ES-I3 (cell line): ENCODE measurements at regions not wholly inside any gene's neighbourhood (a gene's known extent, or its start where the extent isn't known, plus 50 kb on each side); places are given as distances from the start of the nearest gene placed in this dataset.

ENCODE experiments used
- H3K36me3 ChIP-seq: 2 replicates; pipeline ENCODE4 v1.6.1; 2013; ENCODE audit warnings: mild to moderate bottlenecking, low read length, control low read depth, moderate library complexity; ENCODE audit not compliant: insufficient read depth
- H3K4me1 ChIP-seq: 2 replicates; pipeline ENCODE4 v1.6.1; 2013; ENCODE audit warnings: mild to moderate bottlenecking, control low read depth, low read length; ENCODE audit not compliant: insufficient read depth
- H3K9ac ChIP-seq: 2 replicates; pipeline ENCODE4 v1.6.1; 2013; ENCODE audit warnings: low read depth, mild to moderate bottlenecking, low read length, moderate library complexity
- H3K9me3 ChIP-seq: 2 replicates; pipeline ENCODE4 v1.6.1; 2013; ENCODE audit warnings: mild to moderate bottlenecking, low read length, moderate library complexity; ENCODE audit not compliant: control insufficient read depth, insufficient read depth

DNA sequence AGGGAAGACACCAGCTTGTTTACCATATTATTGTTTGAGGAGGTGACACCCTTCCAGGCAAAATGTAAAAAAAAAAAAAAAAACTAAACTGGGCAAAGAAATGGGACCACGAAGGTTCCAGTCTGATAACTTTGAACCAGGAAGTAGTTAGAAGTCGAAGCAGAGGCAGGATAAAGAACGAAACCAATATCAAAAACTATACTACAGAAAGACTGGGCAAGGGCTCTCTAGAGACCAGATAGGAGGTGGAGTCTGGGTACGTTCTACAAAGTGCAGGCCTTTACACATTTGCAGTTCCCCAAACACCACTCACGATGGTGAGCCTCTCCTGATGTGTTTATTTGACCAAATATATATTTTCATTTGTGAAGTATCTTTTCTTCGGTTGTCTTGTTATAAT is 125.7 kb upstream of the CDK1 start:
- Histone ChIP-seq H3K36me3 (no peaks in the 10 kb centered on the region), H3K4me1 (peaks cover 7% of the 10 kb centered on the region; the same call in 1 of the 2 replicates), H3K9me3 (no peaks in the 10 kb centered on the region), H3K9ac (no peak overlapping the region)

DNA sequence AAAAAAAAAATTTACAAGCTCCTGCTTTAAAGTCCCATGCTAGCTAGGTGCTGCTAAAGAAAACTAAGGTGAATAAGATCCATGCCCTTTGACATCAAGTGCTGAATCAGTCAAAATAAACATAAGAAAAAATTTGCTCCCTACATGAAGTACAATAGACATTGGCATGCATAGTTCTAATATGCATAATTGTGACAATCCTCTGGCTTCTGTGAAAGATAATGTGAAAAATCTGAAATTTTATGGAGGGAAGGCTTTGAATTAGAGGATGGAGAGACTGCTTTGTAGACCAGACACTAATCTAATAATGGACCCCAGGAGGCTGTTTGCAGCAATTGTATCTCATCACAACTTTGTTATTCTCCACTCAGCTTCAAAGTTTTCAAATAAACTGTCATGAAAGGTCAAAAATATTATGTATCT is 127.9 kb upstream of the CDK1 start:
- Histone ChIP-seq H3K4me1 (peaks cover 7% of the 10 kb centered on the region; the same call in 1 of the 2 replicates), H3K36me3 (no peaks in the 10 kb centered on the region), H3K9ac (no peak overlapping the region), H3K9me3 (no peaks in the 10 kb centered on the region)

DNA sequence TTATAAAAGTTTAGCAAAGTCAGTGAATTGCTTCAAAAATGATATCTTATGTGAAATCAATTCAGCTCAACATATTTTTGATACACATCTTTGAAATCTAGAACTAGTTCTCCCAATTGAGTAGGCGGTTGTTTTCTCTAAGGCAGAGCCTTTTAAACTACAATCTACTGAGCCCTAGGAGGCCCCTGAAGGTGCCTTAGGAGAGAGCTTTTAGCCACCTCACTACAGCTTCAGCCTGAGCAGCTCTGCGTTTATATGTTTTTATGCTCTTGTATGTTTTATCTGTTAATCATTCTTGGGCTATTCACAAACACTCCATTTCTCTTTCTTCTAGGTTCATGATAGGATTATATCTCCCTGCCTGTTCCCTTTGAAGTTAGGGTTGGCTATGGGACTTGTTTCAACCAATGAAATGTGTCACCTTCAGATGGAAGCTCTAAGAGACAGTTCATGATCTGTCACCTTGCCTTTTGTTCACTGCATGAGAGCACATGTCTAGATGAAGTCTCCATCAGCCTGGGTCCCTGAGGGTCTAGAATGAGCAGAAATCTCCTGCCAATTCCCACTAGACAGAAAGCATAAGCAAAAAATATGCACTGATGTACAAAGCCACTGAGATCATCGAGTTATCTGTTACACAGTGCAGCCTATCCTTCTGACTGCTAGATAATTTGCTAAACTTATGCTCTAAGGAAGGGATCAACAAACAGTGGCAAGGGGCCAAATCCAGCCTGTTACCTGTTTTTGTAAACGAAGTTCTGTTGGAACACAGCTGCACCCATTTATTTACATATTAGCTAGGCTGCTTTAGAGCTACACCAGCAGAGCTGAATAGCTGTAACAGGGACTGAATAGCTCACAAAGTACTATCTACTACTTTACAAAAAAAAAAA is 128.5 kb upstream of the CDK1 start:
- Histone ChIP-seq H3K36me3 (no peaks in the 10 kb centered on the region), H3K4me1 (peaks cover 7% of the 10 kb centered on the region; the same call in 1 of the 2 replicates), H3K9me3 (no peaks in the 10 kb centered on the region), H3K9ac (no peak overlapping the region)

DNA sequence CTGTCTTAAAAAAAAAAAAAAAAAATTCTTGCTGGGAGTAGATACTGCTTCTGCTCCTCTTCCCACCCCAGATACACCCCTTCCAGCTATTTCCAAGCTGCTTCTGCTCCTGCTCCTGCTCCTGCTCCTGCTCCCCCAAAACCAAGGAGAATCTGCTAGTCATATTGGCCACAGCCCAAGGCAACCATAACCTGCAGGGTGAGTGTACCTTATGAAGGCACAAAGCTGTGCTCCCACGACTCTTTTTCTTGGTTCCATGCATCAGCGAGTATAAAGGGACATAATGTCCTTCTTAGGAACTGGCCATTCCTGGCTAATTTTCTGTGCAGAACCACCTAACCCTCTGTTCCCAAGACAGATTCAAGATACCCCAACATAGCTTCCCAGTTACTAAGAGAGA is 129.5 kb upstream of the CDK1 start:
- Histone ChIP-seq H3K36me3 (no peaks in the 10 kb centered on the region), H3K4me1 (peaks cover 11% of the 10 kb centered on the region; the same call in 1 of the 2 replicates), H3K9me3 (no peaks in the 10 kb centered on the region), H3K9ac (no peak overlapping the region)

DNA sequence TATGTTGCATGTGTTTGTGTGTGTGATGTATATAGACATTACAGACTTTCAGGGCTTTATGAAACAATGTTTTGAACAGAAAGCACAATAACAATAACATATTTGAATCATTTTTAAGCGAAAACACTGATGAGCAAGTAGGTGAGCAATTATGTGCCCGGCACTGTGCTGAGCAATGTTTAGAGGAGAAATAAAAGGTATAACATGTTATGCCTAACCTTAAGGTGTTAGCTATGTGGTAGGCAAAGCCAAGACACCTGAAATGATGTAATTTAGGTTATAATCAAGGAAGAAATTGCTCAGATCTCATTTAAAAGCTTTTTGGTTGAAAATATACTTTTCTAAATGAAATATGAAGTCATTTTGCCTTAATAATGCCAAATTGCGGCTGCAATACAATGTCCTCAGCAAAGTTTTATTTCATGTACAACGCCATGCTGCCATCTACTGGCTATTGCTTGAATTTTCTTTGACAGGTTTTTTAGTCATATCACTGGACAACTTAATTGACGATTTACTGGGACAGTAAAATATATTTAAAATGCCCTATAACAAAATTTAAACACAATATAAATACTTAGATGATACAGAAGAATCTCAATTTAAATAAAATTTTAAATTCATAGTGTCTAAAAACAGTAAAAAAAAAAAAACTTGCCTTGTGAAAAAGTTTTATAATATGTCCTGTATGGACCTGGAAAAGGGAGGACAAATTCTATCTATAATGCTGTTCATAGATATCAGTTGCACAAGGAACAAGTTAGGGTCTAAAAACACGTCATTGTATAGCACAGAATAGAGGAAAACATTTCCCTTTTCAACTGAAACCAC is 131.1 kb upstream of the CDK1 start:
- Histone ChIP-seq H3K9ac (no peak overlapping the region), H3K36me3 (no peaks in the 10 kb centered on the region), H3K9me3 (no peaks in the 10 kb centered on the region), H3K4me1 (peaks cover 11% of the 10 kb centered on the region; the same call in 1 of the 2 replicates)

DNA sequence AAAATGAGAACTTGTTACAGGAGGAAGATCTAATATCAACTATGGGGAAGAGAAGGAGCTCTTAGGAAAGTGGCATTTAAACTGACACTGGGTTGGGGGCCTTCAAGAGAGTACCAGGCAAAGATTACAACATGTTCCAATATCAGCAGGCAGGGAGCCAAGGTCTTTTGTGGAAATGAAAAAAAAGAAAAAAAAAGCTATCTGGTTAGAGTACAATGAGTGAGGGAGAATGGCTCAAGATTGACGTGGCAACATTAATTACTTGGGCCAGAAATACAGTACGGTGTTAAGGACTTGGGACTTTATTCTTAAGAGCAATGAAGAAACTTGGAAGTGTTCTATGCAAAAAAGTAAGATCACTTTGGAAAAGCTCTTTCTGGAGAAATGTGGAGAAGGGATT is 132.3 kb upstream of the CDK1 start:
- H3K4me1 ChIP-seq = peaks cover 11% of the 10 kb centered on the region; the same call in 1 of the 2 replicates
- no peak overlapping the region for H3K9ac ChIP-seq
- no peaks in the 10 kb centered on the region for H3K36me3 ChIP-seq
- no peaks in the 10 kb centered on the region for H3K9me3 ChIP-seq

DNA sequence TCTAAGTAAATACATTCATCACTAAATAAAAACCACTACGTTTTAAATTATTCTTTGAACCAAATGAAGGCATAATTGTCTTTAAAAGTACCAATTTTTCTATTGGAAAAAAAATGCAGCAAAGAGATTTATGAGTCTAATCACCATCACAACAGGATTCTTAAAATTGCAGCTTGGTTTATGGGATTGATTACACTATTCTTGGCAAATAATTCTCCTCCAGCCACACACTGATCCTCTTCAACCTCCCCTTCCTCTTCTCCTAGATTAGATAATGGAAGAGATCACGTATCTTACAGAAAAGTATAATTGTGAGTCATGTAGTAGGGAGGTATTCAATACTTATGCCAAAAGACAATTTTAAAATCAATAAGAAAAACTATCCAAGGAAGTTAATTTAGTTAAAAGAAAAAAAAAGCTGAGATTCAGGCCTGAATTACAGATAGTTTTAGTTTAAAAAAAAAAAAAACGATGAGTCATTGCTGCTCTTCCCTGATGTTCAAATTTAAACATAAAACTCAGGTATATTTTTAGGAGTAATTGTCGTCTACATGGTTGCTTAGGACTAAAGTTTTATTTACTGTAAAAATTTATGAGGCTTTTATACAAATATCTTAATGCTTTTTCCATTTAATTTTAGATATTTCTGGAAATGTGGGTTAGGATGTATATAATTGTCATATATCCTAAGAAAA is 133.7 kb upstream of the CDK1 start:
- Histone ChIP-seq H3K9me3 (no peaks in the 10 kb centered on the region), H3K9ac (no peak overlapping the region), H3K4me1 (peaks cover 6% of the 10 kb centered on the region; the same call in 1 of the 2 replicates), H3K36me3 (no peaks in the 10 kb centered on the region)

DNA sequence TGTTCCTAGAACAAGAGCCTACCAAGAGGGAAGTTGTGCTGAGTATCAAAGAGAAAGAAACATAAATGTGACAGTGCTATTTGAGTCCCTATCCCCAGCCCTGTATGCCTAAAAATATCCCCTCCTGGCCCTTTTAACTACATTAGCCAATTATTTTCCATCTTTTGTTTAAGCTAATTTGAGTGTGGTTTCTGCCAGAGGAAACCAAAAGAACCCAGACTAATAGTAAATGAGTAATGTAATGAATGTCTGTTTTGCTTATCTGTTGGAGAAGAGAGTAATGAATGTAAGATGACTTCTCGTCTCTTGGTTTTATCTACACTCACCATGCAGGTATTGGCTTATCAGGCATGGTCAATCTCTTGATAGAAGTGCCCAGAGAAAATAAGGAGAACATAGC is 134.4 kb upstream of the CDK1 start:
- H3K9ac ChIP-seq = no peak overlapping the region
- H3K9me3 ChIP-seq = no peaks in the 10 kb centered on the region
- 0 out of 2 replicates have a peak, but pooled peaks cover 3% of the 10 kb centered on the region for H3K4me1 ChIP-seq
- no peaks in the 10 kb centered on the region for H3K36me3 ChIP-seq

DNA sequence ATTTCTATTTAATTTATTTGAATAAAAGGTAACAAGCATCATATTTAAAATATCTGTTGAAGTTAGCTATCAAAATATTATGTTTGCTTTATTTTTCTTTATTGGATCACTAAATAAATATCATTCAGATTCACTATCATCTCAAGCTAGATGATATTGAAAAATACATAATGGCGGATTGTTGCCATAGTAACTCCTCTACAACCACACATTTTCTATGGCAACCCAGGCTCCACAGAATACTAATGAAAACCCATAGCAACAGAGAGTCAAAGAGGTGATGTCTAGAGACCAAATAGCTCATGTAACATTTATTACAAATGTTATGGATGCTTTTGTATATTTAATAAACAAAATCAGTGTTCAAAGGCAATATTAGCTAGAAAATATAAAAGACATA is 148.9 kb upstream of the CDK1 start:
- Histone ChIP-seq H3K9ac (no peak overlapping the region), H3K9me3 (no peaks in the 10 kb centered on the region), H3K36me3 (no peaks in the 10 kb centered on the region)

DNA sequence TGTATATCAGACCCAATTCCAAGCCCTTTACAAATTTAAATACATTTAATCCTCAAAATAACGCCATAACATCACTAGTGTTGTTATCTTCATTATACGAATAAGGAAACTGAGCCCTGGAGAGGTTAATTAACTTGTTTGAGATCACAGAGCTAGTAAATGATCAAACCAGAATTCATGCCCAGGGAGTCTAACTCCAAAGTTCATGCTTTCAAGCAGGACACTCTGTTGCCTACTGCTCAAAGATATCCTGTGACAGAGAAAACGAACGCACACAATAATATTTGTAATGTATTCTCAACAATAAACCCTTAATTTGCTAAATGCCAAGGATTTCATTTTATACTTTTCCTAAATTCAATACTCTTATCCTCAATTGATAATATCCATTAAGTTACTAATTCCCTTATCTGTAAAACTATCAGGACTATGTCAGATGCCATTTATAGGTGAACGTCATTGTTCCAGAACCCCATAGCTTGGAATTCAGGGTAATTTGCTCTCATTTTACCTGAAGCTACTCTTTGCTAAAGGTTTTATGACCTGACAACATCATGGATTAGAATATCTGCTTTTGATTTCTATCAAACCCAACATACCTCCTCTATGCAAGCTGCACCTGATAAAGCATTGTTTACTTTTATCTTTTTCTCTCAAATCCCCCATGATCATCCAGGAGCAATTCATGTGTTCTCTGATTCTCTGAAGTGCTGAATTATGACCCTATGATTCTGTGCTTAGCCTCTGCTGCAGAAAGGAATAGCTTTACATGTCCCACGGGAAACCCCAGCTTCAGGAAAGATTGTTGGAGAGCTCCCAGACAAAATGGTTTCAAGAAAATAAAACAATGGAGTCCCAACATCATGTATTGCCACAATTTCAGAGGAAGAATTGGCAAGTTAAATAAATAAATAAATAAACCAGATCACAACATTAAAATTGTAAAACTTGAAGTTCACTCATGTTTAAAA is 150.2 kb upstream of the CDK1 start:
- no peaks in the 10 kb centered on the region for H3K36me3 ChIP-seq
- no peaks in the 10 kb centered on the region for H3K4me1 ChIP-seq
- no peaks in the 10 kb centered on the region for H3K9me3 ChIP-seq
- H3K9ac ChIP-seq = no peak overlapping the region

More for the DNA sequence above, 148.9 kb upstream of the CDK1 start:
- H3K4me1 ChIP-seq = no peaks in the 10 kb centered on the region

DNA sequence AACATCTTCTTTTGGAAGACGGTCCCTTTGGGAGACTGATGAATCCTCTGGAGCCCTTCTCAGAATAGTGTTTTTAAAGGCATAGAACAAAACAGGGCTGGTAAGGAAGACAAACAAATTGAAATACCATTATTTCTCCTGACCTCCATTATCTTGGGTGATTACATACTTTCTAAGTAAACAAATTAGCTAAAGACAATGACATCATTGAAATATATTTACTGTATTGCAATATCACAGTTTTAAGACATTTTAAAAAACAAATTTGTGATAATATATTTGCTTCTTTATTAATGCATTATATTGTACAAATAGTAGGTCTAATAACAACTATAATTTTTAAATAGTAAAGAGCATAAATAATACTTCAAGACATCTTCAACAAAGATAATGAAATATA is 152.2 kb upstream of the CDK1 start:
- no peak overlapping the region for H3K9ac ChIP-seq
- no peaks in the 10 kb centered on the region for H3K9me3 ChIP-seq
- H3K36me3 ChIP-seq = no peaks in the 10 kb centered on the region
- no peaks in the 10 kb centered on the region for H3K4me1 ChIP-seq

DNA sequence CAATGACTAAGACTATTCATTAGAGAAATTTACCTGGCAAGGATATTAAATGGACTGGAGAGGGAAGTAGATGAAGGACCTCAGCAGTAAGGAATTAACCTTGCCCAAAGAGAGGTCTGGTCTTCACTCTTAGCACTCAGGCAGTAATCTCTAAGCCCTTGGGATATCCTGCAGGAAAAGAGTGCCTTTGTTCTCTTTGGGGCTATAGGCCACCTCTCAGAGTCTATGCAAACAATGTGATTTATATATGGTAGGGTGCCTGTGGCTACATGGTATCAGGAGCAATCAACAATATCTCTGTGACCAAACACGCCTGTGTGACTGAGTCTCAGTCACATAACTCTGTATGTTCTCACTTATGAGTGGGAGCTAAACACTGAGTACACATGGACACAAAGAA is 154.7 kb upstream of the CDK1 start:
- Histone ChIP-seq H3K36me3 (no peaks in the 10 kb centered on the region), H3K9ac (no peak overlapping the region), H3K9me3 (no peaks in the 10 kb centered on the region), H3K4me1 (no peaks in the 10 kb centered on the region)

DNA sequence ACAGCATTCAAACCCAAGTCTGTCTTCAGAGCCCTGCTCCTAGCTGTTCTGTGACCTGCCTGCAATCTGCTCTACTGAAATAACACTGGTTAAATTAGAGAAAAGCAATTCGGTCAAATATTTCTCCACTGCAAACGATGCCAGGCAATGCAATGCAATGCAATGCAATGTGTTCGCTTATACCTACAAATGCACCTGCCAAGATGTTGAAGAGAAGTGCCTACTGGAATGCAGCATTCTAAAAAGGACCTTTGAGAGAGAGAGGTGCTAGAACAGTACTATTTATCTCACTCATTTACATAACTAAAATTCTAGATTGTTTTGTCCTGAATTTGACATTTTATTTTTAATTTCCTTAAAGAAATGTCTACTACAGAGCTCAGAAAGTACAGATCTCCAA is 157.3 kb upstream of the CDK1 start:
- Histone ChIP-seq H3K9ac (no peak overlapping the region), H3K36me3 (no peaks in the 10 kb centered on the region), H3K9me3 (no peaks in the 10 kb centered on the region), H3K4me1 (no peaks in the 10 kb centered on the region)
